Head of caudate nucleus (tissue), 42 donors: ENCODE measurements at regions not wholly inside any gene's neighbourhood (a gene's known extent, or its start where the extent isn't known, plus 50 kb on each side); places are given as distances from the start of the nearest gene placed in this dataset.
A peak's percentile ranks its signal among the peaks of the same experiment; 100 is the strongest.
"Not testable (repeated sequence)": the region's sequence is repeated elsewhere in the genome, so short reads cannot be mapped to it uniquely, and the experiment has no call there.

Source experiments
- DNase-seq, 42 donors: peaks; one replicate each; pipeline versions ENCODE4 v3.0.0 to v3.0.0-alpha.2; 2020 to 2021; ENCODE audit warnings: mixed read lengths in 7 of 42
- intact Hi-C: fragments of 100-400 bp; cut with DNase I; formaldehyde crosslinking; loops from one replicate; pipeline ENCODE4 v1.15.0; 2022

GRCh38 chr10:30176776-30177533 is 117.6 kb upstream of the JCAD start:
- intact Hi-C loops, result no loop called here
- no peak for DNase-seq

DNA sequence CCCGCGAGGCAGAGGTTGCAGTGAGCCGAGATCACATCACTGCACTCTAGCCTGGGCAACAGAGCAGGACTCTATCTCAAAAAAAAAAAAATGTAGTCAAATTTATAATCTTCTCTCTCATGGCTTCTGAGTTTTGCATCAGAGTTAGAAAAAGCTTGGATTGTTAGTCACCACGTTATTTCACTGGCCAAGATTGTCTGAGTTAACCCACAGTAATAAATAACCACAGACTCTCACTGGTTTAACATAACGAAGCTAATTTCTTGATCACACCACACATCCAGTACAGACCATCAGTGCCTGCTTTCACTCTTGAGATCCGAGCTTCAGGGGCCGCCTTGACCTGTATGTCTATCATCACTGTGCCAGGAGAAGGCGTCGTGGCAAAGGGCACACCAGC is 116.8 kb upstream of the JCAD start:
- intact Hi-C loops, result no loop called here

DNA sequence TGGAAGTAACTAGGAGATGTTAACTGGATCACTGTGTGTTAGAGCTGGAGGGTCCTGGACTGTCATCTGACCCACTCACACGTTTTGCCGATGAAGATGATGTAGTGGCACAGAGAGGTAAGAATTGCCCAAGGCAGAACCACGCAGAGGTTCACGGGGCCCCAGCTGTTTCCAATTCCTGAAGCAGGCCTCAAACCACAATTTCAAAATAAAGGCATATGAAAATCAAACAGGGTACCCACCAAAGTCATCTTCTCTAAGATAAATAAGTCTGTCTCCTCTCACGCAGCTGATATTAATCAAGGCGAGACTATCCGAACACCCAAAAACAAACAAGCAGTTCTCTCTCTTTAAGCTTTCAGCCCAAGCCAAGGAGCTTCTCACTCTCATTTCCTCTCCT is 113.3 kb upstream of the JCAD start:
- DNase-seq, result no peak
- intact Hi-C loops, result no loop called here

More for the DNA sequence above, 116.8 kb upstream of the JCAD start:
- no peak for DNase-seq

DNA sequence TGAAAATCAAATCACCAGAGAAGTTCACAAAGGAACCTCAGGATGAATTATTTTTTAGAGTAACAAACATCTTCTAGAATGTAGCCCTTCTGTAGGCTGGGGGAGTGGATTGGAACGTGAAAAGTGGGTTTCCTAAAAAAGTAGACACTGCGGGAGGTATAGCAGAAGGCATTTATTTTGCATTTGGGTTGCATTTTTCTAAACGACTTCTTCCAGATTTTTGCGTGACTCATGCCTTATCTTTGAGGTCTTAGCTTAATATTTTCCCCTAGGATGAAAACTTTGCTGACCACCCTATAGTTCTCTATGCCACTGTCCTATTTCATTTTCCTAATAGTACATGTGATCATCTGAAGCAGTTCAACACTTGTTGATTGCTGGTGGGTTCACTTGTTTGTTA is 112.7 kb upstream of the JCAD start:
- intact Hi-C loops, result no loop called here
- DNase-seq, result no peak

- intact Hi-C loops, result no loop called here
- DNase-seq, result no peak
Observed at GRCh38 chr10:30171601-30172000, 112.2 kb upstream of the JCAD start.

- intact Hi-C loops, result no loop called here
- DNase-seq, result no peak
Observed at GRCh38 chr10:30170814-30171213, 111.4 kb upstream of the JCAD start.

DNA sequence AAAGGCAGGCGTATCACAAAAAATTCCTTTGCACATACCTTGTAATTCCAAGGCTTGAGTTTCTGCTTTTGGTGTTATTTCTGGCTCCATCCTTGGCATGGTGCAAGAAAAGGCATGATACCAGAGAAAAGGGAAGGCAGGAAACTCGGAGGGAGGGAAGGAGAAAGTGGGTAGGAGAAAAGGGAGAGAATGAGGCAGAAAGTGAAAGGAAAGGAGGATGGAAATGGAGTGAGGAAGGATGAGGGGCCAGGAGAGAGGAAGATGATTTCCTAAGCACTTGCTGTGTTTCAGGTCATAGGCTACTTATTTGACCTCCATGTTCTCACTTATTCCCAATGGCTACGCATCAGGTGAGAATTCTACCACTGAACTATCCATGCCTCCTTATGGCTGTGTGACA is 110.8 kb upstream of the JCAD start:
- DNase-seq, result no peak

GRCh38 chr10:30169342-30169741 is 110.0 kb upstream of the JCAD start:
- no peak for DNase-seq
- intact Hi-C loops, result no loop called here

More for the DNA sequence above, 110.8 kb upstream of the JCAD start:
- intact Hi-C loops, result no loop called here

DNA sequence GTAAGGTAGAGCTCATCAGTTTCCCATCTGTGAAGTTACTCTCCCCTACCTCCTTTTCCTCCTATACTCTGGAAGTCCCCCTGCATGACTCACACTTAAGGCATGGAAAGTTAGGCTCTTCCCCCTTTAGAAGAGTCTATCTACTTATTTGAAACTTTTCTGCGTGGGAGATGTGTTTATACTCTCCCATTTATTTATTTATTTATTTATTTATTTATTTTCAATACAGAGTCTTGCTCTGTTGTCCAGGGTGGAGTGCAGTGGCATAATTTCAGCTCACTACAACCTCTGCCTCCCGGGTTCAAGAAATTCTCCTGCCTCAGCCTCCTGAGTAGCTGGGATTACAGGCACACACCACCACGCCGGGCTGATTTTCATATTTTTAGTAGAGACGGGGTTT is 107.5 kb upstream of the JCAD start:
- DNase-seq, result no peak
- intact Hi-C loops, result no loop called here

- intact Hi-C loops, DNase-seq: not testable (repeated sequence)
Observed at GRCh38 chr10:30163410-30163809, 104.0 kb upstream of the JCAD start.

GRCh38 chr10:30162796-30163195 is 103.4 kb upstream of the JCAD start:
- intact Hi-C loops, DNase-seq: not testable (repeated sequence)

GRCh38 chr10:30160271-30160982 is 101.0 kb upstream of the JCAD start:
- intact Hi-C loops, result no loop called here
- DNase-seq, result no peak

DNA sequence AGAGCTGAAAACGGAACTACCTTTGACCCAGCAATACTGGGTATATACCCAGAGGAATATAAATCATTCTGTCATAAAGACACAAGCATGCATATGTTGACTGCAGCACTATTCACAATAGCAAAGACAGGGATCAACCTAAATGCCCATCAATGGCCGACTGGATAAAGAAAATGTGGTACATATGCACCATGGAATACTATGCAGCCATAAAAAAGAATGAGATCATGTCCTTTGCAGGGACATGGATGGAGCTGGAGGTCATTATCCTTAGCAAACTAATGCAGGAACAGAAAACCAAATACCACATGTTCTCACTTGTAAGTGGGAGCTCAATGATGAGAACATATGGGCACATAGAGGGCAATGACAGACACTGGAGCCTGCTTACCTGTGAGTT is 100.2 kb upstream of the JCAD start:
- DNase-seq, intact Hi-C loops: not testable (repeated sequence)

DNA sequence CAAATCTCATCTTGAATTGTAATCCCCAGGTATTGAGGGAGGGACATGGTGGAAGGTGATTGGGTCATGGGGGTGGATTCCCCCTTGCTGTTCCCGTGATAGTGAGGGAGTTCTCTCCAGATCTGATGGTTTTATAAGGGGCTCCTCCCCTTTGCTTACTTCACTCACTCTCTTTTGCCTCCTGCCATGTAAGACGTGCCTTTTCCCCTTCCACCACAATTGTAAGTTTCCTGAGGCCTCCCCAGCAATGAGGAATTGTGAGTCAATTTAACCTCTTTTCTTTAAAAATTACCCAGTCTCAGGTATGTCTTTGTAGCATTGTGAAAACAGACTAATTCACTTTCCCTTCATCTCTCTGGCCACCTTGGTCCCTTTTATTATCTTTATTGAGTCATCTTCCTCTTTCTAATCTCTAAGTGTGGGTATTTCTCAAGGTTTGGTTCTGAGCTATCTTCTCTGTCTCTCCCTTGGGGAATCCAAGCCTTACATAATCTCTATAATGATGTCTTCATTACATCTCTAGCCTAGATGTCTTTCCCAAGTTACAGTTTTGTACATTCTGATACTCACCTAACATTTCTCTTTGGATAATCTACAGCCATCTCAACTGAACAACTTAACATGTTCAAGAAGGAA is 99.1 kb upstream of the JCAD start:
- no peak for DNase-seq
- intact Hi-C loops, result no loop called here

DNA sequence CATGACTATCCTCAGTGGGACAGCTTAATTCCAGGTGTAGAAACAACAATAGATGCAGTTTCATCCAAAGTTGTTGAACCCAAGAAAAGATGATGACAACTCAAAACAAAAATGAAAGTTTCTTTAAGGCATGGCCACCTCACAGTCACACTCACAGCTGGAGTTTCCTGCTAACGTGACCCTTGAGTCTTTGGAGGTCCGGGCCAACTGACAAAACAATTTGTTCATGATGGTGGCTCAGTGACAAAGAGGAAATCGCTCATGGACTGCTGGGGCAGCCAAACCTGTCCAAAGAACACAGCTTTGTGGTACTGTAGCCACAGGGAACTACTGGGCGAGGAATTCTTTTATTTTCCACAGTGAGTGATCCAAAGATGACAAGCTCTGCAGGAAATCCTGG is 96.0 kb upstream of the JCAD start:
- DNase-seq, result peak in 2 of 42 donors; percentile 34

DNA sequence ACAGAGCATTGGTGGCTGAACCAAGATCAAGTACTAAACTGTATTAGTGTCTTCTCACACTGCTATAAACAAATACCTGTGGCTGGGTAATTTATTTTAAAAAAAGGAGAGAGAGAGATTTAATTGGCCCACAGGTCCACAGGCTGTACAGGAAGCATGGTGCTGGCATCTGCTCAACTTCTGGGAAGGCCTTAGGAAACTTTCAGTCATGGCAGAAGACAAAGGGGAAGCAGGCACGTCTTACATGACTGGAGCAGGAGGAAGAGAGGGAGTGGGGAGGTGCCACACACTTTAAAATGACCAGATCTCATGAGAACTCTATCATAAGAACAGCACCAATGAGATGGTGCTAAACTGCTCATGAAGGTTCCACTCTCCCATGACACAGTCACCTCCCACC is 95.2 kb upstream of the JCAD start:
- peak in 2 of 42 donors; percentile 4 to 6 for DNase-seq
- intact Hi-C loops, result no loop called here

More for the DNA sequence above, 96.0 kb upstream of the JCAD start:
- intact Hi-C loops, result no loop called here

- intact Hi-C loops, result no loop called here
- peak in 2 of 42 donors; percentile 9 to 14 for DNase-seq
Observed at GRCh38 chr10:30154126-30154525, 94.7 kb upstream of the JCAD start.

DNA sequence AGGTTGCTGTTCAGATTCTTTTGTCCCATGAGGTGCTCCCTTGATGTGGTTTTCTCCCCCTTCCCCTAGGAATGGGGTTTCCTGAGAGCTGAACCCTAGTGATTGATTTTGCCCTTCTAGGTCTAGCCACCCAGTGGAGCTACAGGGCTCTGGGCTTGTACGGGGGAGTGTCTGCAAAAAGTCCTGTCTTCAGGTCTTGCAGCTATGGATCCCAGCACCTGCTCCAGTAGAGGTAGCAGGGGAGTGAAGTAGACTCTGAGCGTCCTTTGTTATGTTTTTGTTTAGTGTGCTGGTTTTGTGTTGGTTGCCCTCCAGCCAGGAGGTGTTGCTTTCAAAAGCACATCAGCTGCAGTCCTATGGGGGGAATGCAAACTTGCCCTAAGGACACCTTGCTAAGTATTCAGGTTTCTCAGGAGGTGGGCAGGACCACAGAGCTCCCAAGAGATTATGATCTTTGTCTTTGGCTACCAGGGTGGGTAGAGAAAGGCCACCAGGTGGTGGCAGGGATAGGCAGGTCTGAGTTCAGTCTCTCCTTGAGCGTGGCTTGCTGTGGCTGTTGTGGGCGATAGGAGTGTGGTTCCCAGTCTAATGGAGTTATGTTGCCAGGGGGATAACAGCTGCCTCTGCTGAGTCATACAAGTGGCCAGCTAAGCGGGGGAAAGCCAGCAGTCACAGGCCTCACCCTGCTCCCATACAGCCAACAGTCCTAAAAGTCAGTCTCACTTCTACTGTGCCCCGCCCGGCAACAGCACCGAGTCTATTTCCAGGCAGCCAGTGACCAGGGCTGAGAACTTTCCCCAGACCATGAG is 92.4 kb upstream of the JCAD start:
- intact Hi-C loops, result no loop called here
- peak in 2 of 42 donors; percentile 23 to 27 for DNase-seq

DNA sequence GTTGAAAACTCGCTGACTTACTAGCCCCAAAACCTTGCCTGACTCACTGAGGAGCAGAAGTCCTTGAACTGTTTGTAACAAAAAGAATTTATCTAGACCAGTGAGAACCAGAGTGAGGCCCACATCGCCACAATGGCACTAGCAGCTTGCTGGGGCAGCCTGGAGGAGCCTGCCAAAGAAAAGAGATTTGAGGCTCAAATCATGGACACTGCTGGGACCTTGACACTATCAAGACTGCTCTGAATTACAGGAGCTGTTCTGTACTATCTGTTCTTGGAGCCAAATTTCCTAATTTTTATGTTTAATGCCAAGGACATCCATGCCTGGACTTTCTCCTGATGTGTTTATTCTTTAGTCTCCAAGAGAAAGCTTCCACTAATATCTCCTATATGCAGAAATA is 82.0 kb upstream of the JCAD start:
- DNase-seq, result peak in 1 of 42 donors; percentile 9
- intact Hi-C loops, result no loop called here
